Mucosa of descending colon (tissue), 3 donors: ENCODE measurements at regions not wholly inside any gene's neighbourhood (a gene's known extent, or its start where the extent isn't known, plus 50 kb on each side); places are given as distances from the start of the nearest gene placed in this dataset.

Source experiments
- ATAC-seq: fragments of 200-7000 bp; cut with Tn5 transposase; one replicate; pipeline ENCODE4 v1.9.1; 2020; ENCODE audit warnings: mild to moderate bottlenecking, moderate library complexity
- DNase-seq, 3 donors: peaks; one replicate each; pipeline ENCODE4 v3.0.0-alpha.2; 2020
- H3K36me3 ChIP-seq: fragments of 200-600 bp; one replicate; pipeline ENCODE4 v1.8.0; 2021; ENCODE audit warnings: low read depth, mild to moderate bottlenecking
- H3K4me1 ChIP-seq: fragments of 200-600 bp; one replicate; pipeline ENCODE4 v1.8.0; 2021; ENCODE audit warnings: low read depth, mild to moderate bottlenecking
- H3K4me3 ChIP-seq: fragments of 200-600 bp; one replicate; pipeline ENCODE4 v1.8.0; 2021; ENCODE audit warnings: mild to moderate bottlenecking
- H3K9me3 ChIP-seq: fragments of 200-600 bp; one replicate; pipeline ENCODE4 v1.8.0; 2021; ENCODE audit warnings: mild to moderate bottlenecking
- intact Hi-C, 2 donors: fragments of 100-400 bp; cut with DNase I in 1 of 2; cut with micrococcal nuclease in 1 of 2; formaldehyde crosslinking; loops; one replicate each; pipeline versions ENCODE4 v1.11.0 to v1.11.1; 2022; cut with DNase I, micrococcal nuclease
- TF ChIP-seq, protein P1 (sequence below): fragments of 200-600 bp; IDR thresholded peaks from one replicate; pipeline ENCODE4 v1.8.0; 2022; ENCODE audit warnings: antibody characterized with exemption, mild to moderate bottlenecking
- donor health status: DM: no; HTN: no; CAD: no; lungs with moderate emphysema.
- donor health status: DM: no; HTN: no; CAD: no.
- donor health status: DM: no; HTN: yes; CAD: no.

DNA sequence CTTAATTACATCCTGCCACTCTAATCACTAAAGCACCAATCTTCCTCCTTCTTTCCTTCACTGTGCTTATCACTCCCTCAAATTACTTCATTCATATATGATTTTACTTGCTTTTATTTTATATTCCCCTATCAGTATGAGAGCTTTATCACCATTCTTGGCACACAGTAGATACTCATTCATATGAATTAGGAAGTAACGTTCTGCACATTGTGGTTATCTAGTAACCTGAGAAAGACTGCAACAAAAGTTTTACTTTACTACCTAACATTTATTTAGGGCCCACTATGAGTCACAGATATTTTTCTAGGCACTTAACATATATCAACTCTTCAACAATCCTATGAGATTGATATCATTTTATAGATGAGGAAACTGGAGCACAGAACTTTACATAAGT is 1559.9 kb upstream of the TENM4 start:
- no peaks in the 10 kb centered on the region for H3K4me1 ChIP-seq
- ATAC-seq: peak; percentile 74
- H3K9me3 ChIP-seq: no peaks in the 10 kb centered on the region
- H3K36me3 ChIP-seq: no peaks in the 10 kb centered on the region
- TF ChIP-seq, protein P1, sequence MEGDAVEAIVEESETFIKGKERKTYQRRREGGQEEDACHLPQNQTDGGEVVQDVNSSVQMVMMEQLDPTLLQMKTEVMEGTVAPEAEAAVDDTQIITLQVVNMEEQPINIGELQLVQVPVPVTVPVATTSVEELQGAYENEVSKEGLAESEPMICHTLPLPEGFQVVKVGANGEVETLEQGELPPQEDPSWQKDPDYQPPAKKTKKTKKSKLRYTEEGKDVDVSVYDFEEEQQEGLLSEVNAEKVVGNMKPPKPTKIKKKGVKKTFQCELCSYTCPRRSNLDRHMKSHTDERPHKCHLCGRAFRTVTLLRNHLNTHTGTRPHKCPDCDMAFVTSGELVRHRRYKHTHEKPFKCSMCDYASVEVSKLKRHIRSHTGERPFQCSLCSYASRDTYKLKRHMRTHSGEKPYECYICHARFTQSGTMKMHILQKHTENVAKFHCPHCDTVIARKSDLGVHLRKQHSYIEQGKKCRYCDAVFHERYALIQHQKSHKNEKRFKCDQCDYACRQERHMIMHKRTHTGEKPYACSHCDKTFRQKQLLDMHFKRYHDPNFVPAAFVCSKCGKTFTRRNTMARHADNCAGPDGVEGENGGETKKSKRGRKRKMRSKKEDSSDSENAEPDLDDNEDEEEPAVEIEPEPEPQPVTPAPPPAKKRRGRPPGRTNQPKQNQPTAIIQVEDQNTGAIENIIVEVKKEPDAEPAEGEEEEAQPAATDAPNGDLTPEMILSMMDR: no peak
- no peak overlapping the region for H3K4me3 ChIP-seq
- intact Hi-C loops: no loop called here
- no peak for DNase-seq

DNA sequence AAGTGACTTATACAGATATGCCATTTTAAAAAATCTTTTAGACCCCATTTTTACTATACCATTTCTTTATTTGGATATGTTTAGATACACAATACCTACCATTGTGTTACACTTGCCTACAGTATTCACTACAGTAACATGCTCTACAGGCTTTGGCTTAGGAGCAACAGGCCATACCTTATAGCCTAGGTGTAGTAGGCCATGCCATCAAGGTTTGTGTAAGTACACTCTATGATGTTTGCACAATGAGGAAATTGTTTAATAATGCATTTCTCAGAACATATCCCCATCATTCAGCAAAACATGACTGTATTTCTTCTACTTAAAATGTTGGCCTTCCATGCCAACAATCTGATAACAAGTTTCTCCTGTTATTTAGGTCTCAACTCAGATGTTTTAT is 1559.5 kb upstream of the TENM4 start:
- intact Hi-C loops: no loop called here
- TF ChIP-seq, protein P1: no peak
- Histone ChIP-seq H3K4me1 (no peaks in the 10 kb centered on the region), H3K9me3 (no peaks in the 10 kb centered on the region), H3K4me3 (no peak overlapping the region), H3K36me3 (no peaks in the 10 kb centered on the region)
- ATAC-seq (peak; percentile 60), DNase-seq (no peak)

DNA sequence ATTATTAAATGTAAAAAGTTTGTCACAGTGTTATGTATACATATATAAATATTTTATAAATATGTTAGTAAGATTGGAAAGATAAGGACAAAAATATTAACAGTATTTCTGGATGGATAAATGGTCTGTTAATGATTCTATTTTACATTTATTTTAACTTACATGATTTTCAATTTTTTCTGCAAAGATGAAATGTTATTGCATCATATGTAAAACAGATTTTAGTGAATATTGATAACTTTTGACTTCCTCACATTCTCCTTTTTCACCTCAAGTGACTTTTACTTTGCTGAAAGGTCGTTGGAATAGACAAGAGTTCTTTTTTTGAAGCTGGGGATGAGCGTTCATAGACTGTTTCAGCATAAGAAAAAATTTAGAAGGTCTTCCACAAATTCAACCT is 1554.7 kb upstream of the TENM4 start:
- no peak for DNase-seq
- TF ChIP-seq, protein P1: no peak
- Histone ChIP-seq H3K36me3 (no peaks in the 10 kb centered on the region), H3K4me1 (no peaks in the 10 kb centered on the region), H3K9me3 (no peaks in the 10 kb centered on the region), H3K4me3 (no peak overlapping the region)
- no peak for ATAC-seq
- intact Hi-C loops: no loop called here

DNA sequence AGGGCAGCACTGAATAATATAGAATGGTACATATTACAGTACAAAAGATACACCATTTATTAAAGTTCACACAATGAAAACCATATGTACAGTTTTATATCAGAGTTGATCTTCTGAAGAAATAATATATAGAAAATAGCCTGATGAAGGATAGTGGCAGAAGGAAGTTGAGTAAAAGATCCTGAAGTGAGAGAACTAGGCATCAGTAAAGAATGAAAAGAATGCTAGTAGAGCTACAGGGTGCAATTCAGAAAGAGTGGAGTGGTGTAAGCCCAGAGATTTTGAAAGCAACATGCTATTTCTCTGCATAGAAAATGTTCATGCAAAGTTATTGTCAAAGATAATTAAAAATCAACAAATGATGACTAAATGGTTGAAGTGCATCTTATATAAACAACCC is 1552.7 kb upstream of the TENM4 start:
- H3K9me3 ChIP-seq: no peaks in the 10 kb centered on the region
- DNase-seq: no peak
- H3K4me3 ChIP-seq: no peak overlapping the region
- intact Hi-C loops: no loop called here
- ATAC-seq: no peak
- TF ChIP-seq, protein P1: no peak
- H3K4me1 ChIP-seq: no peaks in the 10 kb centered on the region
- H3K36me3 ChIP-seq: no peaks in the 10 kb centered on the region

DNA sequence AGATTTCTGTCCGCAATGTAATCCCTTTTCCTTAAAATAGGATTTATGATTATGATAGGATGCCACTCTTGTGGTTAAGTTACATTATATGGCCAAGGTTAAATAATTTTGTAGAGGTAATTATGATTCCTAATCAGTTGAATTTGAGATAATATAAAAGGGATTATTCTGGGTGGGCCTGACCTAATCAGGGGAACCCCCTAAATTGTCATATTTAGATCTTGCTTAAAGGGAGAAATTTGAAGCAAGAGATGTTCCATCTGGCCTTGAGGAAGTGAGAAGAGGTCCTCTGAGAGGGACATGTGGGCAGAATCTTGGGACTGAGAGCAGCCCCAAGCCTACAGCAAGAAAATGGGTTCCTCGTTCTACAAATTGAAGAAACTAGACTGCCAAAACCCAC is 1550.1 kb upstream of the TENM4 start:
- TF ChIP-seq, protein P1: no peak
- intact Hi-C loops: no loop called here
- ATAC-seq: no peak
- DNase-seq: no peak
- Histone ChIP-seq H3K4me1 (no peaks in the 10 kb centered on the region), H3K9me3 (no peaks in the 10 kb centered on the region), H3K36me3 (no peaks in the 10 kb centered on the region), H3K4me3 (no peak overlapping the region)

DNA sequence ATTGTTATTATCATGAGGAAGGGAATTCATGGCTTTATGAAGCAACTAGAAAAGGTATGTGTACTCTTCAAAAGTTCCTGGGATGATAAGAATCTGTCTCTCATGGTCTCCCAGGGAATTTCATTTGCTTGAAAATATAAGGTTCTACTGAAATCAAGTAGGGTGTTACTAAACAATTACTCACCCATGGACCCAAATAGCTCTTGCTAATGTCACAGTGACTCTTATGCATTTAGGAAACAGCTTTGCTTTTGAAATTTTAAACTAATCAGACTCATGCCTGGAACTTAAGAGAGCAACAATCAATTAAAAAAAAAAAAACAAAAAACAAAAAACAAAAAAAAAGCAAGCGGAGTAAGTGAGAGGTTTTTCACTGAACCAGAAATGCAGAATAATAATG is 1546.3 kb upstream of the TENM4 start:
- intact Hi-C loops: no loop called here
- DNase-seq: no peak
- no peaks in the 10 kb centered on the region for H3K36me3 ChIP-seq
- no peak overlapping the region for H3K4me3 ChIP-seq
- no peak for ATAC-seq
- no peaks in the 10 kb centered on the region for H3K9me3 ChIP-seq
- TF ChIP-seq, protein P1: no peak
- no peaks in the 10 kb centered on the region for H3K4me1 ChIP-seq
